GM19452 (cell line): ENCODE measurements at regions not wholly inside any gene's neighbourhood (a gene's known extent, or its start where the extent isn't known, plus 50 kb on each side); places are given as distances from the start of the nearest gene placed in this dataset.

Source experiments
- ATAC-seq: cut with Tn5 transposase; IDR thresholded peaks from one replicate; pipeline ENCODE4 v1.9.1; 2021; ENCODE audit not compliant: unreplicated experiment

GRCh38 chr5:167894631-167895472 is 396.6 kb upstream of the WWC1 start:
- no peak for ATAC-seq

- ATAC-seq, result no peak
These were observed 395.4 kb upstream of the WWC1 start for GRCh38 chr5:167895899-167896659.

GRCh38 chr5:167896814-167897213 is 394.6 kb upstream of the WWC1 start:
- ATAC-seq, result no peak

- no peak for ATAC-seq
These were observed 394.1 kb upstream of the WWC1 start for GRCh38 chr5:167897371-167897770.

GRCh38 chr5:167898361-167899042 is 392.9 kb upstream of the WWC1 start:
- no peak for ATAC-seq

- no peak for ATAC-seq
These were observed 391.9 kb upstream of the WWC1 start for GRCh38 chr5:167899490-167900070.

GRCh38 chr5:167900340-167900935 is 391.0 kb upstream of the WWC1 start:
- ATAC-seq, result no peak

GRCh38 chr5:167902298-167902697 is 389.1 kb upstream of the WWC1 start:
- no peak for ATAC-seq

GRCh38 chr5:167903243-167903642 is 388.2 kb upstream of the WWC1 start:
- ATAC-seq, result no peak

GRCh38 chr5:167903659-167904058 is 387.8 kb upstream of the WWC1 start:
- ATAC-seq, result no peak

GRCh38 chr5:167905919-167906853 is 385.3 kb upstream of the WWC1 start:
- ATAC-seq, result no peak

GRCh38 chr5:167908606-167909005 is 382.8 kb upstream of the WWC1 start:
- no peak for ATAC-seq

GRCh38 chr5:167912941-167913665 is 378.3 kb upstream of the WWC1 start:
- no peak for ATAC-seq

- ATAC-seq, result no peak
These were observed 376.2 kb upstream of the WWC1 start for GRCh38 chr5:167915237-167915636.

- ATAC-seq, result no peak
These were observed 375.2 kb upstream of the WWC1 start for GRCh38 chr5:167916261-167916691.

GRCh38 chr5:167916706-167917105 is 374.7 kb upstream of the WWC1 start:
- no peak for ATAC-seq

- ATAC-seq, result no peak
These were observed 373.1 kb upstream of the WWC1 start for GRCh38 chr5:167918184-167918812.

GRCh38 chr5:167918813-167919483 is 372.5 kb upstream of the WWC1 start:
- ATAC-seq, result no peak
